ENCODE measurements at regions not wholly inside any gene's neighbourhood (a gene's known extent, or its start where the extent isn't known, plus 50 kb on each side); places are given as distances from the start of the nearest gene placed in this dataset.

DNA sequence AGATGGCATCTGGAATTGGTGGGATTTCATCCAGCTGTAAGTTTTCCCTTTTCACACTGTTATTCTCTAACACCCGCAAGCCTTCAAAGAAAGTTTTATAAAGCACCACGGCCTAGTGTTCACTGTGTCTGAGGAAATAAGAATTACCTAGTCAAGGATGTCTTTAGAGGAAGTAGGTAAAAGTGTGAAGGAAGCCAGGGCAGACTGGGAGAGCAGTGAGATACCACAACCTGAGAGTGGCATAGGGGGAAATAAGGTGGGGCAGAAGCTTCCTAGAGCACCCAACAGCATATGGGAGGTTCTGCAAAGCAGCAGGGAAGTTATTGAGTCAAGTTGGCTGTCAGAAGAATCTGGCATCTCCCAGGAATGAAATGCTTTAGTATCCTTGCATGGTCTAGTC is 241.2 kb downstream of the CETN3 start:
- ATAC-seq (no peak), DNase-seq (ENCODE audit: low read depth, low spot score) (no peak)
- Histone ChIP-seq H3K4me1 (ENCODE audit: control insufficient read depth, insufficient read depth, low read length) (no peaks in the 10 kb centered on the region), H3K9me3 (ENCODE audit: control insufficient read depth, insufficient read depth, low read depth, low read length) (no peaks in the 10 kb centered on the region), H3K27ac (ENCODE audit: low read length) (no peak overlapping the region), H3K27me3 (ENCODE audit: control insufficient read depth, insufficient read depth, low read length) (no peaks in the 10 kb centered on the region), H3K4me3 (ENCODE audit: low read depth in 2 of 2, low read length in 2 of 2) (no peak overlapping the region), H3K36me3 (ENCODE audit: control insufficient read depth, insufficient read depth, low read length) (no peaks in the 10 kb centered on the region)
- POLR2A ChIA-PET: no interaction called here
- BruUV-seq (replicated peaks): no TSS peak
- in situ Hi-C loops (cut with HindIII; ENCODE audit: low pct_unique_long_range_greater_than_20kb, low sequenced_read_pairs): no loop called here
- TF ChIP-seq POLR2AphosphoS5 (IDR thresholded peaks at IDR 0.05; ENCODE audit: low read depth, low read length) (no peak), SIN3A (IDR thresholded peaks at IDR 0.05; ENCODE audit: borderline replicate concordance, insufficient read depth, low read depth, low read length) (no peak), TCF7L2 (IDR thresholded peaks at IDR 0.05; ENCODE audit: low read depth, low read length) (no peak)
- TF ChIP-seq, protein P1, sequence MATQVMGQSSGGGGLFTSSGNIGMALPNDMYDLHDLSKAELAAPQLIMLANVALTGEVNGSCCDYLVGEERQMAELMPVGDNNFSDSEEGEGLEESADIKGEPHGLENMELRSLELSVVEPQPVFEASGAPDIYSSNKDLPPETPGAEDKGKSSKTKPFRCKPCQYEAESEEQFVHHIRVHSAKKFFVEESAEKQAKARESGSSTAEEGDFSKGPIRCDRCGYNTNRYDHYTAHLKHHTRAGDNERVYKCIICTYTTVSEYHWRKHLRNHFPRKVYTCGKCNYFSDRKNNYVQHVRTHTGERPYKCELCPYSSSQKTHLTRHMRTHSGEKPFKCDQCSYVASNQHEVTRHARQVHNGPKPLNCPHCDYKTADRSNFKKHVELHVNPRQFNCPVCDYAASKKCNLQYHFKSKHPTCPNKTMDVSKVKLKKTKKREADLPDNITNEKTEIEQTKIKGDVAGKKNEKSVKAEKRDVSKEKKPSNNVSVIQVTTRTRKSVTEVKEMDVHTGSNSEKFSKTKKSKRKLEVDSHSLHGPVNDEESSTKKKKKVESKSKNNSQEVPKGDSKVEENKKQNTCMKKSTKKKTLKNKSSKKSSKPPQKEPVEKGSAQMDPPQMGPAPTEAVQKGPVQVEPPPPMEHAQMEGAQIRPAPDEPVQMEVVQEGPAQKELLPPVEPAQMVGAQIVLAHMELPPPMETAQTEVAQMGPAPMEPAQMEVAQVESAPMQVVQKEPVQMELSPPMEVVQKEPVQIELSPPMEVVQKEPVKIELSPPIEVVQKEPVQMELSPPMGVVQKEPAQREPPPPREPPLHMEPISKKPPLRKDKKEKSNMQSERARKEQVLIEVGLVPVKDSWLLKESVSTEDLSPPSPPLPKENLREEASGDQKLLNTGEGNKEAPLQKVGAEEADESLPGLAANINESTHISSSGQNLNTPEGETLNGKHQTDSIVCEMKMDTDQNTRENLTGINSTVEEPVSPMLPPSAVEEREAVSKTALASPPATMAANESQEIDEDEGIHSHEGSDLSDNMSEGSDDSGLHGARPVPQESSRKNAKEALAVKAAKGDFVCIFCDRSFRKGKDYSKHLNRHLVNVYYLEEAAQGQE (IDR thresholded peaks at IDR 0.05; ENCODE audit: insufficient read depth in 1 of 2, low read depth in 2 of 2, low read length in 1 of 2): no peak
- TF ChIP-seq, protein P2, sequence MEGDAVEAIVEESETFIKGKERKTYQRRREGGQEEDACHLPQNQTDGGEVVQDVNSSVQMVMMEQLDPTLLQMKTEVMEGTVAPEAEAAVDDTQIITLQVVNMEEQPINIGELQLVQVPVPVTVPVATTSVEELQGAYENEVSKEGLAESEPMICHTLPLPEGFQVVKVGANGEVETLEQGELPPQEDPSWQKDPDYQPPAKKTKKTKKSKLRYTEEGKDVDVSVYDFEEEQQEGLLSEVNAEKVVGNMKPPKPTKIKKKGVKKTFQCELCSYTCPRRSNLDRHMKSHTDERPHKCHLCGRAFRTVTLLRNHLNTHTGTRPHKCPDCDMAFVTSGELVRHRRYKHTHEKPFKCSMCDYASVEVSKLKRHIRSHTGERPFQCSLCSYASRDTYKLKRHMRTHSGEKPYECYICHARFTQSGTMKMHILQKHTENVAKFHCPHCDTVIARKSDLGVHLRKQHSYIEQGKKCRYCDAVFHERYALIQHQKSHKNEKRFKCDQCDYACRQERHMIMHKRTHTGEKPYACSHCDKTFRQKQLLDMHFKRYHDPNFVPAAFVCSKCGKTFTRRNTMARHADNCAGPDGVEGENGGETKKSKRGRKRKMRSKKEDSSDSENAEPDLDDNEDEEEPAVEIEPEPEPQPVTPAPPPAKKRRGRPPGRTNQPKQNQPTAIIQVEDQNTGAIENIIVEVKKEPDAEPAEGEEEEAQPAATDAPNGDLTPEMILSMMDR (IDR thresholded peaks at IDR 0.05): no peak
- CTCF ChIA-PET: no interaction called here
- intact Hi-C loops (cut with micrococcal nuclease; ENCODE audit: unreplicated experiment): no loop called here

DNA sequence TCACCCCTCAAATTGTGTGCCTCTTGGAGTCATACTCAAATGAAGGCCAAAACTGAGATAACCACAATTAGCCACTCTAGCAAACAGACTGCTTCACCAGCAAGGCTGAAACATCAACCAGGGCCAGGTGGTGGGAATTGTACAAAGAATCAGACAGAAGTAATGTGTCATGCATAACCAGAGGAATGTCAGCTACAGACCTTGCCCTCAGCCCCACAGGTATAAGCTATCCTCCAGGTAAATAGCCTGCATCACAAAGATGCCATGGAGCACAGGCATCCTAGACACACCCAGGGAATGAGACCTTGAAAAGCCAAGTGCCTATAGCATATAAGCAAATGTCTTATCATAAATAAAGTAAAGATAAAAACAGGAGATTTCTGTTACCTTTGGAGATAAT is 242.7 kb downstream of the CETN3 start:
- DNase-seq (ENCODE audit: low read depth, low spot score) (no peak), ATAC-seq (no peak)
- no peaks in the 10 kb centered on the region for H3K4me1 ChIP-seq (ENCODE audit: control insufficient read depth, insufficient read depth, low read length)
- TF ChIP-seq, protein P2 (IDR thresholded peaks at IDR 0.05): no peak
- no peak for TF ChIP-seq TCF7L2 (IDR thresholded peaks at IDR 0.05; ENCODE audit: low read depth, low read length)
- no peaks in the 10 kb centered on the region for H3K9me3 ChIP-seq (ENCODE audit: control insufficient read depth, insufficient read depth, low read depth, low read length)
- no peaks in the 10 kb centered on the region for H3K27me3 ChIP-seq (ENCODE audit: control insufficient read depth, insufficient read depth, low read length)
- BruUV-seq (replicated peaks): no TSS peak
- in situ Hi-C loops (cut with HindIII; ENCODE audit: low pct_unique_long_range_greater_than_20kb, low sequenced_read_pairs): no loop called here
- no peaks in the 10 kb centered on the region for H3K36me3 ChIP-seq (ENCODE audit: control insufficient read depth, insufficient read depth, low read length)
- no peak overlapping the region for H3K4me3 ChIP-seq (ENCODE audit: low read depth in 2 of 2, low read length in 2 of 2)
- ChIA-PET POLR2A (no interaction called here), CTCF (no interaction called here)
- no peak overlapping the region for H3K27ac ChIP-seq (ENCODE audit: low read length)
- intact Hi-C loops (cut with micrococcal nuclease; ENCODE audit: unreplicated experiment): no loop called here

DNA sequence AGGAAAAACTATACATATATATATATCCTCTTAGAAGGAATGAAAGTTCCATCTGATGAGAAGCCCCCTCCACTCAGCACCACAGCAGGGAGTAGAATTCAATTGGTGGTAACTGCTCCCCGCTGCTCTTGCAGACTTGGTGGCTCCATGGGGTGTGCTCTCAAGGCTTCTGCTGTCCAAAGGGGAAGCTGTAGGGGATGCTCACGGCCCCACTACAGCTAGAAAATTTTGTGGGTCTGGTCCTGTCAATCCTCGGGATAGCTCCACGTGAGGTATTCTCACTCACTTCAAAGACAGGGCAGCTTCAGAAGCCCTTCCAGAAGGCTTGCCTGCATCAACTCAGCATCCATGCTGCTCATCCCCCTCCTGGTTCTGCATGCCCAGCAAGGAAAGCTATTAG is 247.2 kb downstream of the CETN3 start:
- CTCF ChIA-PET: no interaction called here
- BruUV-seq (replicated peaks): no TSS peak
- ATAC-seq: no peak

More for the DNA sequence above, 247.2 kb downstream of the CETN3 start:
- TF ChIP-seq, protein P2 (IDR thresholded peaks at IDR 0.05): no peak
- no peak for TF ChIP-seq POLR2AphosphoS5 (IDR thresholded peaks at IDR 0.05; ENCODE audit: low read depth, low read length)
- POLR2A ChIA-PET: no interaction called here
- DNase-seq (ENCODE audit: low read depth, low spot score): no peak
- Histone ChIP-seq H3K9me3 (ENCODE audit: control insufficient read depth, insufficient read depth, low read depth, low read length) (no peaks in the 10 kb centered on the region), H3K27ac (ENCODE audit: low read length) (no peak overlapping the region), H3K27me3 (ENCODE audit: control insufficient read depth, insufficient read depth, low read length) (no peaks in the 10 kb centered on the region), H3K4me3 (ENCODE audit: low read depth in 2 of 2, low read length in 2 of 2) (no peak overlapping the region), H3K4me1 (ENCODE audit: control insufficient read depth, insufficient read depth, low read length) (no peaks in the 10 kb centered on the region), H3K36me3 (ENCODE audit: control insufficient read depth, insufficient read depth, low read length) (no peaks in the 10 kb centered on the region)
- in situ Hi-C loops (cut with HindIII; ENCODE audit: low pct_unique_long_range_greater_than_20kb, low sequenced_read_pairs) (no loop called here), intact Hi-C loops (cut with micrococcal nuclease; ENCODE audit: unreplicated experiment) (no loop called here)
